SK-N-SH (cell line): ENCODE measurements at regions not wholly inside any gene's neighbourhood (a gene's known extent, or its start where the extent isn't known, plus 50 kb on each side); places are given as distances from the start of the nearest gene placed in this dataset.
A peak's percentile ranks its signal among the peaks of the same experiment; 100 is the strongest.

Experiments
- CTCF ChIA-PET: fragments of 300-600, 350-600 bp; formaldehyde crosslinking; extraction: SDS; loops from one replicate; lab custom pipeline; 2021; lab: Yijun Ruan, JAX
- POLR2A ChIA-PET: fragments of 350-600 bp; sonication (Branson Sonifier 250); formaldehyde crosslinking; extraction: SDS; loops from one replicate; lab custom pipeline; 2020; ENCODE audit warnings: antibody characterized with exemption, inconsistent platforms; lab: Yijun Ruan, JAX
- DNase-seq: peaks from one replicate; pipeline ENCODE4 v3.0.0; 2012
- H2AFZ ChIP-seq: fragments of 200-600 bp; sonication (generic); 2 replicates; pipeline ENCODE4 v1.8.1; 2016; ENCODE audit warnings: antibody characterized with exemption, mild to moderate bottlenecking, low read depth
- H3F3A ChIP-seq: fragments of 200-600 bp; sonication (generic); replicated peaks from 2 replicates; pipeline ENCODE3; 2016; ENCODE audit warnings: antibody characterized with exemption, mild to moderate bottlenecking; ENCODE audit not compliant: insufficient read depth
- H3K27ac ChIP-seq, 2 experiments: fragments of 200-500 bp in 1 of 2; fragments of 200-600 bp in 1 of 2; sonication (Bioruptor generic) in 1 of 2; sonication (generic), shearing (Covaris generic) in 1 of 2; 2 replicates each; pipeline versions ENCODE4 v1.5.1 to v1.6.1; 2014 to 2016; ENCODE audit warnings: low read depth in 2 of 2, inconsistent platforms in 1 of 2, low read length in 1 of 2, mild to moderate bottlenecking in 1 of 2, mixed read lengths in 1 of 2
- H3K27me3 ChIP-seq: fragments of 200-600 bp; sonication (generic), shearing (Covaris generic); 2 replicates; pipeline ENCODE4 v1.6.1; 2016; ENCODE audit warnings: mixed run types; ENCODE audit not compliant: insufficient read depth
- H3K36me3 ChIP-seq, 2 experiments: fragments of 200-500 bp in 1 of 2; fragments of 200-600 bp in 1 of 2; sonication (Bioruptor generic) in 1 of 2; sonication (generic) in 1 of 2; replicated peaks in 1 of 2; 2 replicates each; pipeline versions ENCODE3 to v1.5.1; 2014 to 2016; ENCODE audit warnings: low read length in 1 of 2, mild to moderate bottlenecking in 1 of 2; ENCODE audit not compliant: insufficient read depth in 2 of 2, control insufficient read depth in 1 of 2
- H3K4me1 ChIP-seq, 2 experiments: fragments of 200-500 bp in 1 of 2; fragments of 200-600 bp in 1 of 2; sonication (Bioruptor generic) in 1 of 2; sonication (generic), shearing (Covaris generic) in 1 of 2; 2 replicates each; pipeline versions ENCODE4 v1.5.1 to v1.6.1; 2014 to 2016; ENCODE audit warnings: low read depth in 1 of 2, low read length in 1 of 2, mixed run types in 1 of 2; ENCODE audit not compliant: insufficient read depth in 2 of 2, control insufficient read depth in 1 of 2
- H3K4me2 ChIP-seq: fragments of 200-600 bp; sonication (generic), shearing (Covaris generic); 2 replicates; pipeline ENCODE4 v1.6.1; 2017; ENCODE audit warnings: mixed run types
- H3K4me3 ChIP-seq, 2 experiments: fragments of 200-500 bp in 1 of 2; fragments of 200-600 bp in 1 of 2; sonication (Bioruptor generic) in 1 of 2; sonication (generic), shearing (Covaris generic) in 1 of 2; 2 replicates each; pipeline versions ENCODE4 v1.5.1 to v1.8.1; 2014 to 2016; ENCODE audit warnings: low read depth in 2 of 2, inconsistent platforms in 1 of 2, low read length in 1 of 2, mild to moderate bottlenecking in 1 of 2, mixed read lengths in 1 of 2, moderate library complexity in 1 of 2
- H3K79me2 ChIP-seq: fragments of 200-600 bp; sonication (generic); 2 replicates; pipeline ENCODE4 v1.8.1; 2017; ENCODE audit warnings: mild to moderate bottlenecking; ENCODE audit not compliant: insufficient read depth
- H3K9ac ChIP-seq: fragments of 200-600 bp; sonication (generic); 2 replicates; pipeline ENCODE4 v1.6.1; 2017; ENCODE audit warnings: mixed run types
- H3K9me2 ChIP-seq: fragments of 200-600 bp; sonication (generic); 2 replicates; pipeline ENCODE4 v1.6.1; 2017; ENCODE audit warnings: mixed run types
- H3K9me3 ChIP-seq: fragments of 200-600 bp; sonication (generic); 2 replicates; pipeline ENCODE4 v1.6.1; 2017; ENCODE audit warnings: mixed run types, mild to moderate bottlenecking, moderate library complexity
- H4K20me1 ChIP-seq: fragments of 200-600 bp; sonication (generic); 2 replicates; pipeline ENCODE4 v1.6.1; 2017; ENCODE audit warnings: mild to moderate bottlenecking, mixed run types; ENCODE audit not compliant: insufficient read depth
- CTCF ChIP-seq: fragments of 200-600 bp; sonication (generic); IDR thresholded peaks from 2 replicates; pipeline ENCODE4 v1.6.1; 2017; ENCODE audit warnings: antibody characterized with exemption, mild to moderate bottlenecking, moderate library complexity
- EZH2phosphoT487 ChIP-seq: fragments of 200-600 bp; sonication (generic); IDR thresholded peaks from 2 replicates; pipeline ENCODE4 v1.6.1; 2017; ENCODE audit warnings: low read depth, mixed run types, mild to moderate bottlenecking, antibody characterized with exemption, moderate library complexity, borderline replicate concordance
- FOSL2 ChIP-seq: IDR thresholded peaks from 2 replicates; pipeline ENCODE4 v1.4.0; 2012; ENCODE audit warnings: low read depth, mild to moderate bottlenecking, moderate library complexity, borderline replicate concordance
- FOXM1 ChIP-seq: IDR thresholded peaks from 2 replicates; pipeline ENCODE4 v1.4.0; 2012; ENCODE audit warnings: low read depth, mild to moderate bottlenecking
- GATA2 ChIP-seq: sonication (generic); formaldehyde crosslinking; IDR thresholded peaks from 2 replicates; pipeline ENCODE4 v1.5.0; 2020; ENCODE audit warnings: mild to moderate bottlenecking, missing genetic modification reagents
- JUND ChIP-seq: IDR thresholded peaks from 2 replicates; pipeline ENCODE4 v1.4.0; 2012
- NFIC ChIP-seq: IDR thresholded peaks from 2 replicates; pipeline ENCODE4 v1.4.0; 2012; ENCODE audit warnings: borderline replicate concordance
- POLR2AphosphoS5 ChIP-seq: IDR thresholded peaks from 2 replicates; pipeline ENCODE4 v1.6.1; 2012; ENCODE audit warnings: low read depth, low read length
- RAD21 ChIP-seq: IDR thresholded peaks from 2 replicates; pipeline ENCODE4 v1.6.1; 2012; ENCODE audit warnings: mild to moderate bottlenecking, low read length
- RCOR1 ChIP-seq: fragments of 150-350 bp; IDR thresholded peaks from 2 replicates; pipeline ENCODE4 v1.6.1; 2017; ENCODE audit warnings: antibody characterized with exemption, low read length
- RFX5 ChIP-seq: IDR thresholded peaks from 2 replicates; pipeline ENCODE4 v1.6.1; 2012; ENCODE audit warnings: mild to moderate bottlenecking, improper control_type of control experiment, low read length
- TAF1 ChIP-seq: IDR thresholded peaks from 2 replicates; pipeline ENCODE4 v1.6.1; 2012; ENCODE audit warnings: low read depth, mild to moderate bottlenecking, low read length, moderate library complexity, borderline replicate concordance
- USF1 ChIP-seq: IDR thresholded peaks from 2 replicates; pipeline ENCODE4 v1.4.0; 2012; ENCODE audit warnings: low read depth, borderline replicate concordance
- WGBS: methylation state at CpG from one replicate; pipeline ENCODE4 v1.1.6; 2017; ENCODE audit warnings: low lambda C conversion rate; 5-methylcytosine and 5-hydroxymethylcytosine counted together
- TF ChIP-seq, protein P1 (sequence below): fragments of 150-350 bp; IDR thresholded peaks from 2 replicates; pipeline ENCODE4 v1.6.1; 2016; ENCODE audit warnings: mild to moderate bottlenecking, low read depth, low read length
- TF ChIP-seq, protein P2 (sequence below): IDR thresholded peaks from 2 replicates; pipeline ENCODE4 v1.6.1; 2012; ENCODE audit warnings: mild to moderate bottlenecking, low read depth, low read length, moderate library complexity
- TF ChIP-seq, protein P3 (sequence below): IDR thresholded peaks from 2 replicates; pipeline ENCODE4; 2012

GRCh38 chr6:54445207-54445606 lies 137.0 kb downstream of the TINAG start:
- H3K4me1 ChIP-seq: no peaks in the 10 kb centered on the region
- DNase-seq: no peak
- CTCF ChIA-PET: no interaction called here
- no peak overlapping the region for H3K9ac ChIP-seq
- no peaks in the 10 kb centered on the region for H3F3A ChIP-seq
- no peaks in the 10 kb centered on the region for H3K27me3 ChIP-seq
- no peaks in the 10 kb centered on the region for H3K36me3 ChIP-seq
- no peak overlapping the region for H3K4me2 ChIP-seq
- H3K9me2 ChIP-seq: no peaks in the 10 kb centered on the region
- no peak overlapping the region for H3K4me3 ChIP-seq
- no peaks in the 10 kb centered on the region for H4K20me1 ChIP-seq
- no peak overlapping the region for H2AFZ ChIP-seq
- no peaks in the 10 kb centered on the region for H3K79me2 ChIP-seq
- POLR2A ChIA-PET: no interaction called here
- peak; percentile 8; the same call in 1 of the 2 replicates for TF ChIP-seq FOSL2
- no peak for TF ChIP-seq FOXM1
- no peak overlapping the region for H3K27ac ChIP-seq
- no peaks in the 10 kb centered on the region for H3K9me3 ChIP-seq

DNA sequence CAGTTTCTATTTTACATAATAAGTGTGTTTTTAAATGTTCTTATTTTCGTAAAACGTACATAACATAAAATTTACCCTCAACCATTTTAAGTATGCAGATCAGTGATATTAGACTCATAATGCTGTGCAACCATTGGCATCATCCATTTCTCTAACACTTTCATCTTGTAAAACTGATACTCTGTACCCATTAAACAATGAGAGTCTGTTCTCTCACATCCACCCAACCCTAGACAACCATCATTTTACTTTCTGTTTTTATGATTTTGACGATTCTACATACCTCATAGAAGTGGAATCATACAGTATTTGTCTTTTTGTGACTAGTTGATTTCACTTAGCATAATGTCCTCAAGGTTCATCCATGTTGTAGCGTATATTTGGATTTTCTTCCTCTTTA lies 140.4 kb downstream of the TINAG start:
- Histone ChIP-seq H4K20me1 (no peaks in the 10 kb centered on the region), H3K4me3 (no peak overlapping the region), H3K4me2 (no peak overlapping the region), H3F3A (no peaks in the 10 kb centered on the region), H3K27ac (no peak overlapping the region), H3K4me1 (no peaks in the 10 kb centered on the region), H3K27me3 (no peaks in the 10 kb centered on the region), H2AFZ (no peak overlapping the region), H3K9me2 (no peaks in the 10 kb centered on the region), H3K79me2 (no peaks in the 10 kb centered on the region), H3K9ac (no peak overlapping the region), H3K36me3 (no peaks in the 10 kb centered on the region), H3K9me3 (no peaks in the 10 kb centered on the region)
- 7% methylated on average over 4 of the region's 4 CpGs for WGBS
- no peak for TF ChIP-seq USF1
- TF ChIP-seq, protein P1, sequence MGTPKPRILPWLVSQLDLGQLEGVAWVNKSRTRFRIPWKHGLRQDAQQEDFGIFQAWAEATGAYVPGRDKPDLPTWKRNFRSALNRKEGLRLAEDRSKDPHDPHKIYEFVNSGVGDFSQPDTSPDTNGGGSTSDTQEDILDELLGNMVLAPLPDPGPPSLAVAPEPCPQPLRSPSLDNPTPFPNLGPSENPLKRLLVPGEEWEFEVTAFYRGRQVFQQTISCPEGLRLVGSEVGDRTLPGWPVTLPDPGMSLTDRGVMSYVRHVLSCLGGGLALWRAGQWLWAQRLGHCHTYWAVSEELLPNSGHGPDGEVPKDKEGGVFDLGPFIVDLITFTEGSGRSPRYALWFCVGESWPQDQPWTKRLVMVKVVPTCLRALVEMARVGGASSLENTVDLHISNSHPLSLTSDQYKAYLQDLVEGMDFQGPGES: no peak
- TF ChIP-seq RFX5: no peak
- no peak for TF ChIP-seq GATA2
- no peak for TF ChIP-seq POLR2AphosphoS5
- TF ChIP-seq TAF1: no peak
- TF ChIP-seq, protein P2, sequence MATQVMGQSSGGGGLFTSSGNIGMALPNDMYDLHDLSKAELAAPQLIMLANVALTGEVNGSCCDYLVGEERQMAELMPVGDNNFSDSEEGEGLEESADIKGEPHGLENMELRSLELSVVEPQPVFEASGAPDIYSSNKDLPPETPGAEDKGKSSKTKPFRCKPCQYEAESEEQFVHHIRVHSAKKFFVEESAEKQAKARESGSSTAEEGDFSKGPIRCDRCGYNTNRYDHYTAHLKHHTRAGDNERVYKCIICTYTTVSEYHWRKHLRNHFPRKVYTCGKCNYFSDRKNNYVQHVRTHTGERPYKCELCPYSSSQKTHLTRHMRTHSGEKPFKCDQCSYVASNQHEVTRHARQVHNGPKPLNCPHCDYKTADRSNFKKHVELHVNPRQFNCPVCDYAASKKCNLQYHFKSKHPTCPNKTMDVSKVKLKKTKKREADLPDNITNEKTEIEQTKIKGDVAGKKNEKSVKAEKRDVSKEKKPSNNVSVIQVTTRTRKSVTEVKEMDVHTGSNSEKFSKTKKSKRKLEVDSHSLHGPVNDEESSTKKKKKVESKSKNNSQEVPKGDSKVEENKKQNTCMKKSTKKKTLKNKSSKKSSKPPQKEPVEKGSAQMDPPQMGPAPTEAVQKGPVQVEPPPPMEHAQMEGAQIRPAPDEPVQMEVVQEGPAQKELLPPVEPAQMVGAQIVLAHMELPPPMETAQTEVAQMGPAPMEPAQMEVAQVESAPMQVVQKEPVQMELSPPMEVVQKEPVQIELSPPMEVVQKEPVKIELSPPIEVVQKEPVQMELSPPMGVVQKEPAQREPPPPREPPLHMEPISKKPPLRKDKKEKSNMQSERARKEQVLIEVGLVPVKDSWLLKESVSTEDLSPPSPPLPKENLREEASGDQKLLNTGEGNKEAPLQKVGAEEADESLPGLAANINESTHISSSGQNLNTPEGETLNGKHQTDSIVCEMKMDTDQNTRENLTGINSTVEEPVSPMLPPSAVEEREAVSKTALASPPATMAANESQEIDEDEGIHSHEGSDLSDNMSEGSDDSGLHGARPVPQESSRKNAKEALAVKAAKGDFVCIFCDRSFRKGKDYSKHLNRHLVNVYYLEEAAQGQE: no peak
- TF ChIP-seq RAD21: no peak
- TF ChIP-seq EZH2phosphoT487: no peak
- TF ChIP-seq, protein P3, sequence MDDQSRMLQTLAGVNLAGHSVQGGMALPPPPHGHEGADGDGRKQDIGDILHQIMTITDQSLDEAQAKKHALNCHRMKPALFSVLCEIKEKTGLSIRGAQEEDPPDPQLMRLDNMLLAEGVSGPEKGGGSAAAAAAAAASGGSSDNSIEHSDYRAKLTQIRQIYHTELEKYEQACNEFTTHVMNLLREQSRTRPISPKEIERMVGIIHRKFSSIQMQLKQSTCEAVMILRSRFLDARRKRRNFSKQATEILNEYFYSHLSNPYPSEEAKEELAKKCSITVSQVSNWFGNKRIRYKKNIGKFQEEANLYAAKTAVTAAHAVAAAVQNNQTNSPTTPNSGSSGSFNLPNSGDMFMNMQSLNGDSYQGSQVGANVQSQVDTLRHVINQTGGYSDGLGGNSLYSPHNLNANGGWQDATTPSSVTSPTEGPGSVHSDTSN: no peak
- no peak for TF ChIP-seq CTCF
- no peak for TF ChIP-seq RCOR1
- TF ChIP-seq JUND: no peak
- TF ChIP-seq NFIC: no peak
- ChIA-PET POLR2A (no interaction called here), CTCF (no interaction called here)
- DNase-seq: no peak
